ENCODE measurements at regions not wholly inside any gene's neighbourhood (a gene's known extent, or its start where the extent isn't known, plus 50 kb on each side); places are given as distances from the start of the nearest gene placed in this dataset.

GRCh38 chr10:78348411-78349164 is 314.9 kb downstream of the RPS24 start:
- Histone ChIP-seq H3K4me1 (ENCODE audit: insufficient read depth) (no peaks in the 10 kb centered on the region), H3K36me3 (ENCODE audit: insufficient read depth) (no peaks in the 10 kb centered on the region), H3K4me3 (ENCODE audit: low read depth, low read length) (no peak overlapping the region), H3K27ac (ENCODE audit: low read depth) (no peak overlapping the region)
- no peak for DNase-seq (ENCODE audit: extremely low spot score)
- 85% methylated on average over 6 of the region's 6 CpGs for WGBS

GRCh38 chr10:78349165-78349516 is 315.5 kb downstream of the RPS24 start:
- DNase-seq (ENCODE audit: extremely low spot score), result no peak
- Histone ChIP-seq H3K4me3 (ENCODE audit: low read depth, low read length) (no peak overlapping the region), H3K36me3 (ENCODE audit: insufficient read depth) (no peaks in the 10 kb centered on the region), H3K4me1 (ENCODE audit: insufficient read depth) (no peaks in the 10 kb centered on the region), H3K27ac (ENCODE audit: low read depth) (no peak overlapping the region)
- 79% methylated on average over 4 of the region's 4 CpGs for WGBS

- no peak overlapping the region for H3K4me3 ChIP-seq (ENCODE audit: low read depth, low read length)
- no peaks in the 10 kb centered on the region for H3K36me3 ChIP-seq (ENCODE audit: insufficient read depth)
- H3K4me1 ChIP-seq (ENCODE audit: insufficient read depth), result no peaks in the 10 kb centered on the region
- 100% methylated on average over 2 of the region's 2 CpGs for WGBS
- H3K27ac ChIP-seq (ENCODE audit: low read depth), result no peak overlapping the region
- no peak for DNase-seq (ENCODE audit: extremely low spot score)
Measured at GRCh38 chr10:78349911-78350663, 316.4 kb downstream of the RPS24 start.

GRCh38 chr10:78351283-78351682 is 317.6 kb downstream of the RPS24 start:
- no peaks in the 10 kb centered on the region for H3K36me3 ChIP-seq (ENCODE audit: insufficient read depth)
- WGBS, result 87% methylated on average over 6 of the region's 6 CpGs
- no peak for DNase-seq (ENCODE audit: extremely low spot score)
- no peak overlapping the region for H3K27ac ChIP-seq (ENCODE audit: low read depth)
- H3K4me1 ChIP-seq (ENCODE audit: insufficient read depth), result no peaks in the 10 kb centered on the region
- no peak overlapping the region for H3K4me3 ChIP-seq (ENCODE audit: low read depth, low read length)

GRCh38 chr10:78351809-78352208 is 318.1 kb downstream of the RPS24 start:
- DNase-seq (ENCODE audit: extremely low spot score), result no peak
- 63% methylated on average over 3 of the region's 3 CpGs for WGBS
- Histone ChIP-seq H3K36me3 (ENCODE audit: insufficient read depth) (no peaks in the 10 kb centered on the region), H3K27ac (ENCODE audit: low read depth) (no peak overlapping the region), H3K4me3 (ENCODE audit: low read depth, low read length) (no peak overlapping the region), H3K4me1 (ENCODE audit: insufficient read depth) (no peaks in the 10 kb centered on the region)

- H3K36me3 ChIP-seq (ENCODE audit: insufficient read depth), result no peaks in the 10 kb centered on the region
- no peak overlapping the region for H3K27ac ChIP-seq (ENCODE audit: low read depth)
- H3K4me3 ChIP-seq (ENCODE audit: low read depth, low read length), result no peak overlapping the region
- no peak for DNase-seq (ENCODE audit: extremely low spot score)
- 69% methylated on average over 3 of the region's 3 CpGs for WGBS
- no peaks in the 10 kb centered on the region for H3K4me1 ChIP-seq (ENCODE audit: insufficient read depth)
Measured at GRCh38 chr10:78353636-78354035, 320.0 kb downstream of the RPS24 start.

- Histone ChIP-seq H3K4me3 (ENCODE audit: low read depth, low read length) (no peak overlapping the region), H3K36me3 (ENCODE audit: insufficient read depth) (no peaks in the 10 kb centered on the region), H3K4me1 (ENCODE audit: insufficient read depth) (no peaks in the 10 kb centered on the region), H3K27ac (ENCODE audit: low read depth) (no peak overlapping the region)
- WGBS, result 88% methylated on average over 7 of the region's 7 CpGs
- DNase-seq (ENCODE audit: extremely low spot score), result no peak
Measured at GRCh38 chr10:78354101-78354500, 320.4 kb downstream of the RPS24 start.

GRCh38 chr10:78356291-78356900 is 322.7 kb downstream of the RPS24 start:
- DNase-seq (ENCODE audit: extremely low spot score), result no peak
- Histone ChIP-seq H3K4me3 (ENCODE audit: low read depth, low read length) (no peak overlapping the region), H3K36me3 (ENCODE audit: insufficient read depth) (no peaks in the 10 kb centered on the region), H3K27ac (ENCODE audit: low read depth) (no peak overlapping the region), H3K4me1 (ENCODE audit: insufficient read depth) (no peaks in the 10 kb centered on the region)
- 86% methylated on average over 10 of the region's 10 CpGs for whole genome bisulfite sequencing

GRCh38 chr10:78357141-78358063 is 323.7 kb downstream of the RPS24 start:
- WGBS, result 68% methylated on average over 16 of the region's 16 CpGs
- H3K4me3 ChIP-seq (ENCODE audit: low read depth, low read length), result no peak overlapping the region
- no peaks in the 10 kb centered on the region for H3K36me3 ChIP-seq (ENCODE audit: insufficient read depth)
- DNase-seq (ENCODE audit: extremely low spot score), result no peak
- H3K4me1 ChIP-seq (ENCODE audit: insufficient read depth), result no peaks in the 10 kb centered on the region
- H3K27ac ChIP-seq (ENCODE audit: low read depth), result no peak overlapping the region

- H3K27ac ChIP-seq (ENCODE audit: low read depth), result no peak overlapping the region
- 81% methylated on average over 5 of the region's 5 CpGs for WGBS
Measured at GRCh38 chr10:78358351-78358750, 324.7 kb downstream of the RPS24 start.

GRCh38 chr10:78358982-78359381 is 325.3 kb downstream of the RPS24 start:
- no peak overlapping the region for H3K27ac ChIP-seq (ENCODE audit: low read depth)
- H3K4me1 ChIP-seq (ENCODE audit: insufficient read depth), result no peaks in the 10 kb centered on the region
- no peaks in the 10 kb centered on the region for H3K36me3 ChIP-seq (ENCODE audit: insufficient read depth)
- DNase-seq (ENCODE audit: extremely low spot score), result no peak
- 95% methylated on average over 5 of the region's 5 CpGs for WGBS
- no peak overlapping the region for H3K4me3 ChIP-seq (ENCODE audit: low read depth, low read length)

More at GRCh38 chr10:78358351-78358750, 324.7 kb downstream of the RPS24 start:
- no peak overlapping the region for H3K4me3 ChIP-seq (ENCODE audit: low read depth, low read length)
- no peak for DNase-seq (ENCODE audit: extremely low spot score)
- no peaks in the 10 kb centered on the region for H3K4me1 ChIP-seq (ENCODE audit: insufficient read depth)
- H3K36me3 ChIP-seq (ENCODE audit: insufficient read depth), result no peaks in the 10 kb centered on the region

- no peak for DNase-seq (ENCODE audit: extremely low spot score)
Measured at GRCh38 chr10:78359640-78360091, 326.0 kb downstream of the RPS24 start.

GRCh38 chr10:78360284-78360683 is 326.6 kb downstream of the RPS24 start:
- no peak overlapping the region for H3K4me3 ChIP-seq (ENCODE audit: low read depth, low read length)
- WGBS, result 96% methylated on average over 6 of the region's 6 CpGs

More at GRCh38 chr10:78359640-78360091, 326.0 kb downstream of the RPS24 start:
- H3K27ac ChIP-seq (ENCODE audit: low read depth), result no peak overlapping the region
- 61% methylated on average over 9 of the region's 9 CpGs for WGBS
- no peak overlapping the region for H3K4me3 ChIP-seq (ENCODE audit: low read depth, low read length)
- H3K4me1 ChIP-seq (ENCODE audit: insufficient read depth), result no peaks in the 10 kb centered on the region
- H3K36me3 ChIP-seq (ENCODE audit: insufficient read depth), result no peaks in the 10 kb centered on the region

More at GRCh38 chr10:78360284-78360683, 326.6 kb downstream of the RPS24 start:
- no peaks in the 10 kb centered on the region for H3K36me3 ChIP-seq (ENCODE audit: insufficient read depth)
- DNase-seq (ENCODE audit: extremely low spot score), result no peak
- no peaks in the 10 kb centered on the region for H3K4me1 ChIP-seq (ENCODE audit: insufficient read depth)
- no peak overlapping the region for H3K27ac ChIP-seq (ENCODE audit: low read depth)
